ENCODE measurements at regions not wholly inside any gene's neighbourhood (a gene's known extent, or its start where the extent isn't known, plus 50 kb on each side); places are given as distances from the start of the nearest gene placed in this dataset.

GRCh38 chr5:133882389-133882695 is 86.1 kb downstream of the C5orf15 start:
- H3K4me1 ChIP-seq (ENCODE audit: control insufficient read depth, insufficient read depth, low read length): peaks cover 5% of the 10 kb centered on the region
- H3K27me3 Mint-ChIP-seq (ENCODE audit: insufficient read depth): peaks cover 6% of the 10 kb centered on the region
- no peaks in the 10 kb centered on the region for H3K9me3 ChIP-seq (ENCODE audit: control insufficient read depth, low read length)
- WGBS, 2 experiments (ENCODE audit: insufficient coverage in 1 of 2, insufficient read length in 1 of 2): 95 to 97% methylated on average over 6 of the region's 6 CpGs
- H3K4me3 ChIP-seq (ENCODE audit: low read length): no peak overlapping the region
- H3K4me3 Mint-ChIP-seq: no peak overlapping the region
- H3K27ac ChIP-seq (ENCODE audit: low read depth, low read length): no peak overlapping the region
- no peak overlapping the region for H3K27ac Mint-ChIP-seq
- no peak overlapping the region for H3K9ac ChIP-seq (ENCODE audit: extremely low read depth, low read length, poor library complexity, severe bottlenecking)
- H3K4me1 Mint-ChIP-seq: peaks cover 15% of the 10 kb centered on the region
- no peaks in the 10 kb centered on the region for H3K36me3 Mint-ChIP-seq (ENCODE audit: low read depth)
- H3K9me3 Mint-ChIP-seq: no peaks in the 10 kb centered on the region
- H3K27me3 ChIP-seq (ENCODE audit: control insufficient read depth, insufficient read depth, low read length, poor library complexity, severe bottlenecking): no peaks in the 10 kb centered on the region
- no peak for TF ChIP-seq CTCF (conservative IDR thresholded peaks at IDR 0.05)
- H3K36me3 ChIP-seq (ENCODE audit: control insufficient read depth, insufficient read depth, low read length): no peaks in the 10 kb centered on the region
- DNase-seq: no peak

- Histone ChIP-seq H3K36me3 (ENCODE audit: control insufficient read depth, insufficient read depth, low read length) (no peaks in the 10 kb centered on the region), H3K9ac (ENCODE audit: extremely low read depth, low read length, poor library complexity, severe bottlenecking) (no peak overlapping the region), H3K9me3 (ENCODE audit: control insufficient read depth, low read length) (no peaks in the 10 kb centered on the region), H3K27me3 (ENCODE audit: control insufficient read depth, insufficient read depth, low read length, poor library complexity, severe bottlenecking) (no peaks in the 10 kb centered on the region), H3K4me3 (ENCODE audit: low read length) (no peak overlapping the region), H3K27ac (ENCODE audit: low read depth, low read length) (no peak overlapping the region), H3K4me1 (ENCODE audit: control insufficient read depth, insufficient read depth, low read length) (peaks cover 5% of the 10 kb centered on the region)
- H3K27me3 Mint-ChIP-seq (ENCODE audit: insufficient read depth): peaks cover 6% of the 10 kb centered on the region
- H3K4me1 Mint-ChIP-seq: peaks cover 15% of the 10 kb centered on the region
- H3K9me3 Mint-ChIP-seq: no peaks in the 10 kb centered on the region
- no peak for TF ChIP-seq CTCF (conservative IDR thresholded peaks at IDR 0.05)
- no peak overlapping the region for H3K4me3 Mint-ChIP-seq
- H3K36me3 Mint-ChIP-seq (ENCODE audit: low read depth): no peaks in the 10 kb centered on the region
- 73 to 88% methylated on average over 9 to 15 of the region's 15 CpGs for WGBS, 2 experiments (ENCODE audit: insufficient coverage in 1 of 2, insufficient read length in 1 of 2)
- H3K27ac Mint-ChIP-seq: no peak overlapping the region
- DNase-seq: no peak
Observed at GRCh38 chr5:133881576-133882388, 86.6 kb downstream of the C5orf15 start.

- H3K4me1 Mint-ChIP-seq: peaks cover 10% of the 10 kb centered on the region
- peaks cover 22% of the 10 kb centered on the region for H3K9me3 Mint-ChIP-seq
- H3K27me3 ChIP-seq (ENCODE audit: control insufficient read depth, insufficient read depth, low read length, poor library complexity, severe bottlenecking): no peaks in the 10 kb centered on the region
- H3K9me3 ChIP-seq (ENCODE audit: control insufficient read depth, low read length): peaks cover 27% of the 10 kb centered on the region
- no peak for DNase-seq
- no peak overlapping the region for H3K27ac ChIP-seq (ENCODE audit: low read depth, low read length)
- no peaks in the 10 kb centered on the region for H3K36me3 ChIP-seq (ENCODE audit: control insufficient read depth, insufficient read depth, low read length)
- H3K4me1 ChIP-seq (ENCODE audit: control insufficient read depth, insufficient read depth, low read length): peaks cover 5% of the 10 kb centered on the region
- H3K36me3 Mint-ChIP-seq (ENCODE audit: low read depth): no peaks in the 10 kb centered on the region
- H3K9ac ChIP-seq (ENCODE audit: extremely low read depth, low read length, poor library complexity, severe bottlenecking): no peak overlapping the region
- no peak for TF ChIP-seq CTCF (conservative IDR thresholded peaks at IDR 0.05)
- 93 to 100% methylated on average over 1 to 2 of the region's 2 CpGs for WGBS, 2 experiments (ENCODE audit: insufficient coverage in 1 of 2, insufficient read length in 1 of 2)
- peaks cover 8% of the 10 kb centered on the region for H3K27me3 Mint-ChIP-seq (ENCODE audit: insufficient read depth)
- H3K4me3 ChIP-seq (ENCODE audit: low read length): no peak overlapping the region
- H3K27ac Mint-ChIP-seq: no peak overlapping the region
- no peak overlapping the region for H3K4me3 Mint-ChIP-seq
Observed at GRCh38 chr5:133878236-133878555, 90.2 kb downstream of the C5orf15 start.

Data from endodermal cell (in vitro differentiated cells).